Left ventricle myocardium inferior (tissue), 1 donor: ENCODE measurements at regions not wholly inside any gene's neighbourhood (a gene's known extent, or its start where the extent isn't known, plus 50 kb on each side); places are given as distances from the start of the nearest gene placed in this dataset.

Experiments used
- DNase-seq: peaks from one replicate; pipeline ENCODE4 v3.0.0-alpha.2; 2020
- H3K27ac ChIP-seq: fragments of 200-600 bp; replicated peaks from 2 replicates; pipeline ENCODE4 v1.8.0; 2021
- H3K27me3 ChIP-seq: fragments of 200-600 bp; 2 replicates; pipeline ENCODE4 v1.8.0; 2021; ENCODE audit warnings: low read depth
- H3K36me3 ChIP-seq: fragments of 200-600 bp; 2 replicates; pipeline ENCODE4 v1.8.0; 2021
- H3K4me1 ChIP-seq: fragments of 200-600 bp; 2 replicates; pipeline ENCODE4 v1.8.0; 2021
- H3K4me3 ChIP-seq: fragments of 200-600 bp; 2 replicates; pipeline ENCODE4 v1.8.0; 2021; ENCODE audit warnings: mild to moderate bottlenecking, moderate library complexity
- H3K9me3 ChIP-seq: fragments of 200-600 bp; replicated peaks from 2 replicates; pipeline ENCODE4 v1.8.0; 2021
- CTCF ChIP-seq: fragments of 200-600 bp; IDR thresholded peaks from 2 replicates; pipeline ENCODE4 v1.8.0; 2021; ENCODE audit warnings: antibody characterized with exemption, mild to moderate bottlenecking, borderline replicate concordance
- intact Hi-C: fragments of 100-400 bp; cut with micrococcal nuclease; formaldehyde crosslinking; loops from one replicate; pipeline ENCODE4 v1.11.0; 2022
- donor health status: DM: no; HTN: yes; CAD: no; lungs with severe emphysema.

GRCh38 chr18:66826211-66826610, 222.3 kb upstream of the CDH19 start:
- Histone ChIP-seq H3K9me3 (peaks cover 11% of the 10 kb centered on the region), H3K4me3 (no peak overlapping the region), H3K36me3 (no peaks in the 10 kb centered on the region), H3K27ac (no peak overlapping the region), H3K27me3 (no peaks in the 10 kb centered on the region), H3K4me1 (no peaks in the 10 kb centered on the region)
- no peak for DNase-seq
- intact Hi-C loops, result no loop called here
- no peak for TF ChIP-seq CTCF

- Histone ChIP-seq H3K27ac (no peak overlapping the region), H3K4me3 (no peak overlapping the region), H3K27me3 (no peaks in the 10 kb centered on the region), H3K36me3 (no peaks in the 10 kb centered on the region), H3K4me1 (no peaks in the 10 kb centered on the region), H3K9me3 (peaks cover 11% of the 10 kb centered on the region)
- DNase-seq, result no peak
- intact Hi-C loops, result no loop called here
- no peak for TF ChIP-seq CTCF
Measured at GRCh38 chr18:66825347-66825746, 221.5 kb upstream of the CDH19 start.

- Histone ChIP-seq H3K27ac (no peak overlapping the region), H3K4me3 (no peak overlapping the region), H3K9me3 (no peaks in the 10 kb centered on the region), H3K4me1 (no peaks in the 10 kb centered on the region), H3K36me3 (no peaks in the 10 kb centered on the region), H3K27me3 (no peaks in the 10 kb centered on the region)
- no peak for DNase-seq
- TF ChIP-seq CTCF, result no peak
- intact Hi-C loops, result no loop called here
Measured at GRCh38 chr18:66819235-66819634, 215.3 kb upstream of the CDH19 start.

GRCh38 chr18:66813138-66813537, 209.2 kb upstream of the CDH19 start:
- no peak for TF ChIP-seq CTCF
- intact Hi-C loops, result no loop called here
- Histone ChIP-seq H3K9me3 (no peaks in the 10 kb centered on the region), H3K4me3 (no peak overlapping the region), H3K4me1 (no peaks in the 10 kb centered on the region), H3K27me3 (no peaks in the 10 kb centered on the region), H3K27ac (no peak overlapping the region), H3K36me3 (no peaks in the 10 kb centered on the region)
- DNase-seq, result no peak

- intact Hi-C loops, result no loop called here
Measured at GRCh38 chr18:66795051-66795450, 191.2 kb upstream of the CDH19 start.

More at GRCh38 chr18:66795051-66795450, 191.2 kb upstream of the CDH19 start:
- no peak for TF ChIP-seq CTCF
- H3K4me3 ChIP-seq, result no peak overlapping the region
- no peaks in the 10 kb centered on the region for H3K36me3 ChIP-seq
- no peak for DNase-seq
- H3K9me3 ChIP-seq, result no peaks in the 10 kb centered on the region
- H3K27me3 ChIP-seq, result no peaks in the 10 kb centered on the region
- H3K27ac ChIP-seq, result no peak overlapping the region
- no peaks in the 10 kb centered on the region for H3K4me1 ChIP-seq
